HEK293T (cell line): ENCODE measurements at regions not wholly inside any gene's neighbourhood (a gene's known extent, or its start where the extent isn't known, plus 50 kb on each side); places are given as distances from the start of the nearest gene placed in this dataset.

Experiments
- ARNT ChIP-seq: fragments of 450-650 bp; IDR thresholded peaks from 2 replicates; pipeline ENCODE4 v1.6.1; 2017; ENCODE audit warnings: mild to moderate bottlenecking
- CTBP1 ChIP-seq: fragments of 450-650 bp; IDR thresholded peaks from 2 replicates; pipeline ENCODE4 v1.6.1; 2016; ENCODE audit warnings: borderline replicate concordance
- FOXA1 ChIP-seq: fragments of 450-650 bp; IDR thresholded peaks from 2 replicates; pipeline ENCODE4 v1.6.1; 2016; ENCODE audit warnings: mild to moderate bottlenecking
- HDGF ChIP-seq: fragments of 450-650 bp; IDR thresholded peaks from 2 replicates; pipeline ENCODE4 v1.6.1; 2017; ENCODE audit warnings: antibody characterized with exemption, borderline replicate concordance
- SUZ12 ChIP-seq: fragments of 450-650 bp; IDR thresholded peaks from 2 replicates; pipeline ENCODE4 v1.6.1; 2016; ENCODE audit warnings: mild to moderate bottlenecking
- TARDBP ChIP-seq: fragments of 450-650 bp; IDR thresholded peaks from 2 replicates; pipeline ENCODE4 v1.6.1; 2016

GRCh38 chr1:224518528-224518927 lies 83.9 kb upstream of the WDR26 start:
- TF ChIP-seq CTBP1 (no peak), ARNT (no peak), TARDBP (no peak), FOXA1 (no peak), HDGF (no peak), SUZ12 (no peak)
